Sigmoid colon (tissue), 4 donors: ENCODE measurements at regions not wholly inside any gene's neighbourhood (a gene's known extent, or its start where the extent isn't known, plus 50 kb on each side); places are given as distances from the start of the nearest gene placed in this dataset.

Experiments
- CTCF ChIP-seq, 4 experiments: fragments of 450-650 bp in 3 of 4; fragments of 200-600 bp in 1 of 4; IDR thresholded peaks; one replicate each; pipeline ENCODE4 v1.5.1; 2016 to 2019; ENCODE audit warnings: antibody characterized with exemption in 4 of 4, mild to moderate bottlenecking in 3 of 4, moderate library complexity in 2 of 4
- EP300 ChIP-seq, 4 donors: sonication (generic); formaldehyde crosslinking; IDR thresholded peaks; one replicate each; pipeline ENCODE4 v1.6.1; 2017; ENCODE audit warnings: antibody characterized with exemption in 4 of 4
- POLR2A ChIP-seq, 2 donors: fragments of 450-650 bp; IDR thresholded peaks; one replicate each; pipeline ENCODE4 v1.6.1; 2016; ENCODE audit warnings: antibody characterized with exemption in 2 of 2, mild to moderate bottlenecking in 2 of 2, moderate library complexity in 2 of 2
- POLR2AphosphoS5 ChIP-seq, 4 donors: sonication (generic); formaldehyde crosslinking; IDR thresholded peaks; one replicate each; pipeline ENCODE4 v1.6.1; 2017; ENCODE audit warnings: antibody characterized with exemption in 4 of 4

DNA sequence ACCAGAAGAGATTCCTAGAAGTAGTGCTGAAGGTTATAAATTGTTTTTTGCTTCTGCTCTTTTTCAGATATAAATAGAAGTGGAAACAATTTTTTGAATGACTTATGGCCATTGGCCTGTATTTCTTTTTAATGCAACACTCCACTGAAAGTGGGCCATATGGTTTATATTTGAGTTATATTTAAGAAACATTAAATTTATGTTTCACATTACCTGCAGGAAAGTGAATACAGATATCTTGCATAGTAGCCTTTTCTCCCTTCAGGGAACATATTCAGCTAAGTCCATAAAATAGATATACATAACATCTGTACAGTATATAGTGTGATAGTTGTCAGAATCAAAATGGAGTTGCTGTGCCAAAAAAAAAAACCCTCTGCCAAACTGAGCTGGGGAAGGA is 53.1 kb upstream of the EFEMP1 start:
- TF ChIP-seq CTCF (IDR thresholded peaks at IDR 0.05) (no peak), POLR2A (IDR thresholded peaks at IDR 0.05) (no peak), EP300 (IDR thresholded peaks at IDR 0.05) (no peak), POLR2AphosphoS5 (IDR thresholded peaks at IDR 0.05) (no peak)
